Right atrium auricular region (tissue), 2 donors: ENCODE measurements at regions not wholly inside any gene's neighbourhood (a gene's known extent, or its start where the extent isn't known, plus 50 kb on each side); places are given as distances from the start of the nearest gene placed in this dataset.
"Not testable (repeated sequence)": the region's sequence is repeated elsewhere in the genome, so short reads cannot be mapped to it uniquely, and the experiment has no call there.

ENCODE experiments used
- DNase-seq: peaks from one replicate; pipeline ENCODE4 v3.0.0-alpha.2; 2019; ENCODE audit warnings: low spot score
- H3K27ac ChIP-seq, 2 donors: fragments of 200-600 bp; sonication (generic); 1 replicate in 1 of 2; 2 replicates in 1 of 2; pipeline ENCODE4 v1.5.1; 2016 to 2019
- H3K27me3 ChIP-seq, 2 donors: fragments of 200-600 bp; sonication (generic); one replicate each; pipeline versions ENCODE4 v1.5.1 to v1.6.0; 2017 to 2019
- H3K36me3 ChIP-seq: fragments of 200-600 bp; sonication (generic); one replicate; pipeline ENCODE4 v1.5.1; 2016
- H3K4me1 ChIP-seq, 2 donors: fragments of 200-600 bp; sonication (generic); one replicate each; pipeline versions ENCODE4 v1.5.1 to v1.6.0; 2017 to 2019
- H3K4me3 ChIP-seq, 2 donors: fragments of 200-600 bp; sonication (generic); 1 replicate in 1 of 2; 2 replicates in 1 of 2; pipeline ENCODE4 v1.5.1; 2017 to 2019; ENCODE audit warnings: mild to moderate bottlenecking in 1 of 2, moderate library complexity in 1 of 2
- H3K9me3 ChIP-seq, 2 donors: fragments of 200-600 bp; sonication (generic); one replicate each; pipeline ENCODE4 v1.5.1; 2019
- TF ChIP-seq, protein P1 (sequence below), 2 donors: fragments of 200-600 bp; sonication (generic); IDR thresholded peaks; one replicate each; pipeline ENCODE4 v1.5.1; 2019; ENCODE audit warnings: antibody characterized with exemption in 2 of 2

DNA sequence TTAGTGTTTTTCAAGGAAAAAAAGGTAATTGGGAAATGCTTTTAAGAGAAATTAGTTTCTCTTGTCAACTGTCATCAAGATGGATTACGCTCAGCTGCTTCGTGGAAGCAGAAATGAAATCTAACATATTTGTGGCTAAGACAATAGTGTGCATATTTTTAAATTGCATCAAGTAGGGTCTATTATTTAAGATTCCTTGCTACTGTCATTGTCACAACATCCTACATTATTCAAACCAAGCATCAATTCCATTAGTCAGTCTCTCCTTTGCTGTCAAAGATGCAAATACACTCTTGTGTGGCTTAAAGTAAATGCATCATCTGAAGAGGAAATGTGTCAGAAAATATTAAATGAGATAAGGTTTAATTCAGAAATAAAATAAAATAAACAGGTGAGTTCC, 1277.6 kb upstream of the SEL1L start:
- TF ChIP-seq, protein P1, sequence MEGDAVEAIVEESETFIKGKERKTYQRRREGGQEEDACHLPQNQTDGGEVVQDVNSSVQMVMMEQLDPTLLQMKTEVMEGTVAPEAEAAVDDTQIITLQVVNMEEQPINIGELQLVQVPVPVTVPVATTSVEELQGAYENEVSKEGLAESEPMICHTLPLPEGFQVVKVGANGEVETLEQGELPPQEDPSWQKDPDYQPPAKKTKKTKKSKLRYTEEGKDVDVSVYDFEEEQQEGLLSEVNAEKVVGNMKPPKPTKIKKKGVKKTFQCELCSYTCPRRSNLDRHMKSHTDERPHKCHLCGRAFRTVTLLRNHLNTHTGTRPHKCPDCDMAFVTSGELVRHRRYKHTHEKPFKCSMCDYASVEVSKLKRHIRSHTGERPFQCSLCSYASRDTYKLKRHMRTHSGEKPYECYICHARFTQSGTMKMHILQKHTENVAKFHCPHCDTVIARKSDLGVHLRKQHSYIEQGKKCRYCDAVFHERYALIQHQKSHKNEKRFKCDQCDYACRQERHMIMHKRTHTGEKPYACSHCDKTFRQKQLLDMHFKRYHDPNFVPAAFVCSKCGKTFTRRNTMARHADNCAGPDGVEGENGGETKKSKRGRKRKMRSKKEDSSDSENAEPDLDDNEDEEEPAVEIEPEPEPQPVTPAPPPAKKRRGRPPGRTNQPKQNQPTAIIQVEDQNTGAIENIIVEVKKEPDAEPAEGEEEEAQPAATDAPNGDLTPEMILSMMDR (IDR thresholded peaks at IDR 0.05), result no peak
- H3K9me3 ChIP-seq, result no peaks in the 10 kb centered on the region
- no peak overlapping the region for H3K27ac ChIP-seq
- no peaks in the 10 kb centered on the region for H3K36me3 ChIP-seq
- no peaks in the 10 kb centered on the region for H3K4me1 ChIP-seq
- no peaks in the 10 kb centered on the region for H3K27me3 ChIP-seq
- no peak overlapping the region for H3K4me3 ChIP-seq
- DNase-seq, result no peak

DNA sequence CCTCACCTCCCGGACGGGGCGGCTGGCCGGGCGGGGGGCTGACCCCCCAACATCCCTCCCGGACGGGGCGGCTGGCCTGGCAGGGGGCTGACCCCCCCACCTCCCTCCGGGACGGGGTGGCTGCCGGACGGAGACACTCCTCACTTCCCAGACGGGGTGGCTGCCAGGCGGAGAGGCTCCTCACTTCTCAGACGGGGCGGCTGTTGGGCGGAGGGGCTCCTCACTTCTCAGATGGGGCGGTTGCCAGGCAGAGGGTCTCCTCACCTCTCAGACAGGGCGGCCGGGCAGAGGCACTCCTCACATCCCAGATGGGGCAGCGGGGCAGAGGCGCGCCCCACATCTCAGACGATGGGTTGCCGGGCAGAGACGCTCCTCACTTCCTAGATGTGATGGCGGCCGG, 1280.7 kb upstream of the SEL1L start:
- not testable (repeated sequence) for H3K27ac ChIP-seq, H3K4me3 ChIP-seq, DNase-seq, H3K9me3 ChIP-seq, H3K4me1 ChIP-seq, H3K27me3 ChIP-seq, H3K36me3 ChIP-seq

DNA sequence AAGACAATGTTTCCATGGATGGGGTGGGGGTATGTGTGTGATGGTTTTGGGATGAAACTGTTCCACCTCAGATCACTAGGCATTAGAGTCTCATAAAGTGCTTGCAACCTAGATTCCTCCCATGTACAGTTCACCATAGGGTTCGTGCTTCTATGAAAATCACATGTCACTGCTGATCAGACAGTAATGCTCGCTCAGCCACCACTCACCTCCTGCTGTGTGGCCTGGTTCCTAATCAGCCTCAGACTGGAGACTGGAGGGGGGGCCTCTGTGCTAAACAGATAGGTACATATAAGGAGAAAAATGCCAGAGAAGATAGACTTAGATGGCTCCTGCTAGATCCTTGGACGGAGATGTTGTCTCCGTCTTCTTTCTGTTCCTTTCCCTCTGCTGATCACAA, 1296.9 kb upstream of the SEL1L start:
- H3K4me1 ChIP-seq, result no peaks in the 10 kb centered on the region
- H3K4me3 ChIP-seq, result no peak overlapping the region
- no peaks in the 10 kb centered on the region for H3K27me3 ChIP-seq
- H3K27ac ChIP-seq, result no peak overlapping the region
- TF ChIP-seq, protein P1 (IDR thresholded peaks at IDR 0.05), result no peak
- no peak for DNase-seq
- no peaks in the 10 kb centered on the region for H3K36me3 ChIP-seq
- H3K9me3 ChIP-seq, result no peaks in the 10 kb centered on the region

DNA sequence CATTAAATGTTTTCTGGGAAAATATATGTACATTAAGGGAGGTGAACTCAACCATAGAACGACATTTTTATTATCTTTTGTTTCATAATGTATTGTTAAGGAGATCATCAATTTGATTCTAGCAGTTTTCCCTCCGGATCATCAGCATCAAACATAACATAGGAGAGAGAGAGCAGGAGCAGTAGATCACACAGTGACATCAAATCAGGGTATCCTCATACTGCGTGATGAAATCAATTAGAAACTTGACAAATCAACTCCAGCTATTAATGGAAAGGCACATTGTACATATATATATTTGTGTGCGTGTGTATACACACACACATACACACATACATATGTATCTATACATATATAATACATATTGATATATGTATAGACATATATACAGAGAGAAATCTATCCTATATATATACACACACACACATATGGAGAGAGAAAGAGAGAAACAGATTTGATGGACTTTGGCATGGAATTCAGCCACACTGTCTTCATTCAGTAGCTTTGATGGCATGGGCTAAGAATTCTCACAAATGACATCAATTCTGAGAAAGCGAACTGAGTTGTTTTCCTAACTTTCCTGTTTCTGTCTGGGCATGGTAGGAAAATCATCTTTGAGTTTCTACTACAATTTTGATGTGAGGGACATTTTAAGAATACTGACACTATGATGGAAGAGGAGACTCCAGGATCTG, 1302.8 kb upstream of the SEL1L start:
- no peaks in the 10 kb centered on the region for H3K27me3 ChIP-seq
- H3K9me3 ChIP-seq, result no peaks in the 10 kb centered on the region
- TF ChIP-seq, protein P1 (IDR thresholded peaks at IDR 0.05), result no peak
- H3K4me1 ChIP-seq, result no peaks in the 10 kb centered on the region
- H3K27ac ChIP-seq, result no peak overlapping the region
- no peaks in the 10 kb centered on the region for H3K36me3 ChIP-seq
- no peak for DNase-seq
- no peak overlapping the region for H3K4me3 ChIP-seq

DNA sequence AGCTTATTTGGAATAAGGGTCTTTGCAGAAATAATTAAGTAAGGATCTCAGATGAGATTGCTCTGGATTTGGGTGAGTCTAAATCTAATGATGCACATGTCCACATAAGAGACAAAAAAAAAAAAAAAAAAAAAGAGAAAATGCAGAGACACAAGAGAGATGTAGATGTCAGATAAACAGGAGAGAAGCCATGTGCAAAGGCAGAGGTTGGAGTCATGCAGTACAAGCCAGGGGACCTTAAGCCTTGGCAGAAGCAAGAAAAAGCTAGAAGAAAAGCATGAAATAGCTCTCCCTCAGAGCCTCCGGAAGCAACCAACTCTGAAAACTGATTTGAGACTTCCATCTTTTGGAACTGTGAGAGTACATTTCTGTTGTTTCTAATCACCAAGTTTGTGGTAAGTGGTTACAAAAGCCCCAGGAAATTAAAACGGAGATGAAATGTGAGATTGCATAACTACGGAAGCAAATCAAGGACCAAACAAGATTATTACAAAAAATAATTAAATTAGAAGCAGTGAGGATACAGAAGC, 1304.0 kb upstream of the SEL1L start:
- no peak overlapping the region for H3K27ac ChIP-seq
- H3K4me1 ChIP-seq, result no peaks in the 10 kb centered on the region
- H3K4me3 ChIP-seq, result no peak overlapping the region
- H3K9me3 ChIP-seq, result no peaks in the 10 kb centered on the region
- H3K27me3 ChIP-seq, result no peaks in the 10 kb centered on the region
- DNase-seq, result no peak
- TF ChIP-seq, protein P1 (IDR thresholded peaks at IDR 0.05), result no peak
- H3K36me3 ChIP-seq, result no peaks in the 10 kb centered on the region

DNA sequence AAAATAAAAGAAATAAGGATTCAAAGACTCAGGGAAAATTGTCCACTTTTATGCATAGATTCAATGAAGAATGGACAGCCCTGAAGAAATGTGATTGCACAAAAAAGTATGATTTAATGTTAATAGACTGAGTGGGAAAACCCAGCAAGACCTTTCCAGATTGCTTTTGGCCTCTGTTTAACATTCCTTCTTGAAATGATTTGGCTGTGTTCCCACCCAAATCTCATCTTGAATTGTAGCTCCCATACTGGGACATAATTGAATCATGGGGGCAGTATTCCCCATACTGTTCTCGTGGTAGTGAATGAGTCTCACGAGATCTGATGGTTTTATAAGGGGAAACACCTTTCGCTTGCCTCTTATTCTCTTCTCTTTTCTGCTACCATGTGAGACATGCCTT, 1316.9 kb upstream of the SEL1L start:
- H3K27ac ChIP-seq, result no peak overlapping the region
- H3K27me3 ChIP-seq, result no peaks in the 10 kb centered on the region
- H3K4me1 ChIP-seq, result no peaks in the 10 kb centered on the region
- H3K9me3 ChIP-seq, result peaks cover 0 to 3% of the 10 kb centered on the region in 2 donors
- TF ChIP-seq, protein P1 (IDR thresholded peaks at IDR 0.05), result no peak
- DNase-seq, result no peak
- H3K36me3 ChIP-seq, result no peaks in the 10 kb centered on the region
- H3K4me3 ChIP-seq, result no peak overlapping the region
